ENCODE measurements at regions not wholly inside any gene's neighbourhood (a gene's known extent, or its start where the extent isn't known, plus 50 kb on each side); places are given as distances from the start of the nearest gene placed in this dataset.

- no peak for TF ChIP-seq NR2C1 (IDR thresholded peaks at IDR 0.05)
- TF ChIP-seq NR2C1 (tag; IDR thresholded peaks at IDR 0.05), result no peak
- TF ChIP-seq JUN (IDR thresholded peaks at IDR 0.05; ENCODE audit: borderline replicate concordance, low read depth, low read length), result no peak
- no peak for TF ChIP-seq JUN (CRISPR knock-in tag; IDR thresholded peaks at IDR 0.05; ENCODE audit: borderline replicate concordance)
- no peak for TF ChIP-seq YBX1 (IDR thresholded peaks at IDR 0.05)
- TF ChIP-seq PML (IDR thresholded peaks at IDR 0.05; ENCODE audit: low read length), result no peak
- no peak for TF ChIP-seq ELF2 (CRISPR knock-in tag; IDR thresholded peaks at IDR 0.05)
Measured at GRCh38 chr12:119932921-119933320, 55.8 kb upstream of the CIT start.

Measured in K562 (cell line).